ACC112 (cell line): ENCODE measurements at regions not wholly inside any gene's neighbourhood (a gene's known extent, or its start where the extent isn't known, plus 50 kb on each side); places are given as distances from the start of the nearest gene placed in this dataset.

ENCODE experiments used
- H2AFZ ChIP-seq: fragments of 200-600 bp; sonication (generic); one replicate; pipeline ENCODE4 v1.6.0; 2017; ENCODE audit warnings: antibody characterized with exemption, low read length; ENCODE audit not compliant: unreplicated experiment
- H3K27ac ChIP-seq: fragments of 200-600 bp; sonication (generic); 2 replicates; pipeline ENCODE4 v1.5.1; 2014; ENCODE audit warnings: low read depth, mild to moderate bottlenecking, antibody characterized with exemption, low read length, moderate library complexity
- H3K27me3 ChIP-seq: fragments of 200-600 bp; sonication (generic); 2 replicates; pipeline ENCODE4 v1.6.1; 2014; ENCODE audit warnings: mild to moderate bottlenecking, antibody characterized with exemption, low read length, moderate library complexity, mixed read lengths; ENCODE audit not compliant: insufficient read depth
- H3K36me3 ChIP-seq: fragments of 200-600 bp; sonication (generic); 2 replicates; pipeline ENCODE4 v1.6.1; 2016; ENCODE audit warnings: mild to moderate bottlenecking, antibody characterized with exemption, low read length, moderate library complexity, mixed read lengths; ENCODE audit not compliant: insufficient read depth
- H3K4me1 ChIP-seq: fragments of 200-600 bp; sonication (generic); one replicate; pipeline ENCODE4 v1.6.1; 2016; ENCODE audit warnings: low read length, mixed read lengths; ENCODE audit not compliant: insufficient read depth, unreplicated experiment, control insufficient read depth
- H3K4me3 ChIP-seq: fragments of 200-600 bp; sonication (generic); 2 replicates; pipeline ENCODE4 v1.5.1; 2014; ENCODE audit warnings: mild to moderate bottlenecking, low read depth, low read length
- H3K79me2 ChIP-seq: fragments of 200-600 bp; sonication (generic); one replicate; pipeline ENCODE4 v1.6.0; 2016; ENCODE audit warnings: low read length; ENCODE audit not compliant: control insufficient read depth, unreplicated experiment, insufficient read depth

GRCh38 chr16:85511938-85512807 is 100.9 kb upstream of the GSE1 start:
- Histone ChIP-seq H2AFZ (no peak overlapping the region), H3K36me3 (no peaks in the 10 kb centered on the region), H3K4me3 (no peak overlapping the region), H3K79me2 (no peaks in the 10 kb centered on the region), H3K27me3 (no peaks in the 10 kb centered on the region), H3K27ac (no peak overlapping the region), H3K4me1 (peaks cover 34% of the 10 kb centered on the region)

DNA sequence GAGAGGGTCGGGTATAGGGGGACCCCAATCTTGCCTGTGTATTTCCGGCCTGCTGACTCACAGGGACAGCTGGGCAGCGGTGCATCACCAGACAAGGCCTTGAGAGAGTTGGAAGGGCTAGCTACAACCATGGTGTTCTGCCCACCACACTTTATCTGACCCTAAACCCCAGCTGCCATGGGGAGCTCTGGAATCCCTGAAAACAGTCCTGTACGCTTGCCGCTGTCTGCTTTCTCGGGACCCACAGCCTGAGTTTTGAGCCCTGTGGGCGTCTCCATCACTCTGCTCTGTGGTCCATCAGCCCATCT is 100.4 kb upstream of the GSE1 start:
- H2AFZ ChIP-seq: no peak overlapping the region
- H3K27me3 ChIP-seq: no peaks in the 10 kb centered on the region
- no peak overlapping the region for H3K4me3 ChIP-seq
- no peak overlapping the region for H3K27ac ChIP-seq
- H3K36me3 ChIP-seq: no peaks in the 10 kb centered on the region
- H3K4me1 ChIP-seq: peaks cover 34% of the 10 kb centered on the region
- H3K79me2 ChIP-seq: no peaks in the 10 kb centered on the region

DNA sequence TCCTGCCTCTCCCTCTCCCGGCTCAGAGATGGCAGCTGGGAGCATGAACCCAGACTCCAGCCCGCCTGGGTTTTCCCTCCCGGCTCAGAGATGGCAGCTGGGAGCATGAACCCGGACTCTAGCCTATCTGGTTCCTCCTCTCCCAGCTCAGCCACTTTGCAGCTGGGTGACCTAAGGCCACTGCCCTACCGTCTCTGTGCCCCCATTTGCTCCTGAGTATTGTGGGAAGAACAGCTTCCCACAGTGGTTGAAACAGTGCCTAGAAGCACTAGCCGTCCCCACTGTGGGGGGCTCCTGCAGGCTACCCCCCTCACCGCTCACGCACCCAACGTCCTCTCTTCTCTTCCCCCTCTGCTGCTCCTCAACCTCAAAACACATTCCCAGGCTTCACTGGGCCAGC is 99.9 kb upstream of the GSE1 start:
- no peaks in the 10 kb centered on the region for H3K79me2 ChIP-seq
- H2AFZ ChIP-seq: no peak overlapping the region
- no peak overlapping the region for H3K4me3 ChIP-seq
- H3K27ac ChIP-seq: no peak overlapping the region; the same call in 1 of the 2 replicates
- peaks cover 34% of the 10 kb centered on the region for H3K4me1 ChIP-seq
- no peaks in the 10 kb centered on the region for H3K27me3 ChIP-seq
- no peaks in the 10 kb centered on the region for H3K36me3 ChIP-seq

- no peaks in the 10 kb centered on the region for H3K79me2 ChIP-seq
- H3K36me3 ChIP-seq: no peaks in the 10 kb centered on the region
- no peak overlapping the region for H2AFZ ChIP-seq
- H3K4me3 ChIP-seq: no peak overlapping the region
- H3K27ac ChIP-seq: peak overlapping the region; percentile 87
- no peaks in the 10 kb centered on the region for H3K27me3 ChIP-seq
- peaks cover 34% of the 10 kb centered on the region for H3K4me1 ChIP-seq
Measured at GRCh38 chr16:85513649-85514048, 99.5 kb upstream of the GSE1 start.

- no peak overlapping the region for H3K4me3 ChIP-seq
- peaks cover 34% of the 10 kb centered on the region for H3K4me1 ChIP-seq
- H3K27me3 ChIP-seq: no peaks in the 10 kb centered on the region
- no peaks in the 10 kb centered on the region for H3K36me3 ChIP-seq
- no peaks in the 10 kb centered on the region for H3K79me2 ChIP-seq
- no peak overlapping the region for H2AFZ ChIP-seq
- peak overlapping the region; percentile 87 for H3K27ac ChIP-seq
Measured at GRCh38 chr16:85514295-85514597, 98.9 kb upstream of the GSE1 start.

GRCh38 chr16:85514598-85515318 is 98.4 kb upstream of the GSE1 start:
- Histone ChIP-seq H3K4me3 (peak overlapping the region; percentile 39), H3K79me2 (no peaks in the 10 kb centered on the region), H3K4me1 (peaks cover 34% of the 10 kb centered on the region), H2AFZ (no peak overlapping the region), H3K27me3 (no peaks in the 10 kb centered on the region), H3K36me3 (no peaks in the 10 kb centered on the region), H3K27ac (peak overlapping the region; percentile 87)

GRCh38 chr16:85515319-85515745 is 97.8 kb upstream of the GSE1 start:
- peak overlapping the region; percentile 30 for H3K4me3 ChIP-seq

DNA sequence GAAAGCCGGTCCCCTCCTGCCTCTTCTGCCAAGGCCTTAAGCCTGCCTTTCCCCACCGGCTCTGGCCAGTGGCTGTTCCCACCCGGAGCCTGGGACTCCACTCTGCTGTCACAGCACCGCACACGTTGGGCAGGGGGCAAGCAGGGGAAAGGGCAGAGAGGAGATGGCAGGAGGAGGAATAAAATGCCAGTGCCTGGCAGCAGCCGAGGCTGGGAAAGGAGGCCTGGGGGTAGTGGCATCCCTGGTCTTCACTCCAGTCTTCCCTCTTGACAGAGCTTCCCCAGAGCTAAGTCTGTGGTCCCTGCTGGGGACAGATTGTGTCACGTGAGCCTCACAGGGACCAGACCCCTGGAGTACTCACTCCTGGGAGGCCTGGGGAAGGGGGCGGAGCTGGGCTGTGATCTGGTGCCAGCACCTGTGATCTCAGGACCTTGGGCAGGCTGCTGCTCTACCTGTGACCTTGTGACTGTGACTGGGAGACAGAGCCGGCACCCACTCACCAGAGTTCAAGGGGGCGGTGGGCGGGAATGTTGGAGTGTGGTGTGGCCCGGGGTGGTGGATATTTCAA is 97.2 kb upstream of the GSE1 start:
- H3K36me3 ChIP-seq: no peaks in the 10 kb centered on the region
- H3K4me3 ChIP-seq: peak overlapping the region; percentile 30
- peaks cover 34% of the 10 kb centered on the region for H3K4me1 ChIP-seq
- H3K27me3 ChIP-seq: no peaks in the 10 kb centered on the region
- H3K79me2 ChIP-seq: no peaks in the 10 kb centered on the region
- peak overlapping the region; percentile 87 for H3K27ac ChIP-seq
- no peak overlapping the region for H2AFZ ChIP-seq

More at GRCh38 chr16:85515319-85515745, 97.8 kb upstream of the GSE1 start:
- Histone ChIP-seq H2AFZ (no peak overlapping the region), H3K27me3 (no peaks in the 10 kb centered on the region), H3K4me1 (peaks cover 34% of the 10 kb centered on the region), H3K36me3 (no peaks in the 10 kb centered on the region), H3K79me2 (no peaks in the 10 kb centered on the region), H3K27ac (peak overlapping the region; percentile 87)

DNA sequence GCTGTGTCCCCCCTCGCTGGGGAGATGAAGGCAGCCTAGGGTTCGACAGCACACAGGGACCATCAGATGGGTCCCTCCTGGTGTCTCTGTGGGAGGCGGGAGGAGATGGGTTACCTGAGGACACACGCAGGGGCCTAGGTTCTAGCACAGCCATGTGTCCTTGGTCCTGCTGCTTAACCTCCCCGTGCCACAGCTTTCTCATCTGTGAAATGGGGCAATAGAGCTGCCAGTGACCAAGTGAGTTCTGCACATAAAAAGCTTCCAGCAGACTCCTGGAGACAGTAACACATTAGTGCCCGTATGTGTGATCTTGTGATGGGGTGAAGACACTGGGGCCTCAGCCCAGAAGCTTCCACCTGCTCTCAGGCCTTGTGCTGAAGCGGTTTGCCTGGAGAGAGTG is 96.0 kb upstream of the GSE1 start:
- H3K4me3 ChIP-seq: no peak overlapping the region
- no peaks in the 10 kb centered on the region for H3K27me3 ChIP-seq
- no peak overlapping the region for H2AFZ ChIP-seq
- H3K79me2 ChIP-seq: no peaks in the 10 kb centered on the region
- no peak overlapping the region for H3K27ac ChIP-seq
- H3K4me1 ChIP-seq: peaks cover 34% of the 10 kb centered on the region
- H3K36me3 ChIP-seq: no peaks in the 10 kb centered on the region

- Histone ChIP-seq H3K27ac (no peak overlapping the region), H3K36me3 (no peaks in the 10 kb centered on the region), H3K27me3 (no peaks in the 10 kb centered on the region), H3K4me3 (no peak overlapping the region), H3K79me2 (no peaks in the 10 kb centered on the region), H3K4me1 (peaks cover 39% of the 10 kb centered on the region), H2AFZ (no peak overlapping the region)
Measured at GRCh38 chr16:85517563-85518179, 95.5 kb upstream of the GSE1 start.
